Nephron (organoid): ENCODE measurements at regions not wholly inside any gene's neighbourhood (a gene's known extent, or its start where the extent isn't known, plus 50 kb on each side); places are given as distances from the start of the nearest gene placed in this dataset.

ENCODE experiments used
- H3K27ac Mint-ChIP-seq, 3 experiments: 2 replicates each; pipeline ENCODE4 v1.8.0; 2020; ENCODE audit warnings: mixed read lengths in 3 of 3, mild to moderate bottlenecking in 2 of 3, moderate library complexity in 1 of 3
- H3K27me3 Mint-ChIP-seq: 2 replicates; pipeline ENCODE4 v1.8.0; 2021; ENCODE audit warnings: low read depth, mild to moderate bottlenecking, moderate library complexity, mixed read lengths
- H3K36me3 Mint-ChIP-seq: 2 replicates; pipeline ENCODE4 v1.8.0; 2020; ENCODE audit warnings: low read depth, mixed read lengths
- H3K4me1 Mint-ChIP-seq: 2 replicates; pipeline ENCODE4 v1.8.0; 2020; ENCODE audit warnings: mixed read lengths
- H3K4me3 Mint-ChIP-seq, 3 experiments: 2 replicates each; pipeline ENCODE4 v1.8.0; 2020; ENCODE audit warnings: mild to moderate bottlenecking in 3 of 3, mixed read lengths in 3 of 3, moderate library complexity in 2 of 3
- H3K9me3 Mint-ChIP-seq: 2 replicates; pipeline ENCODE4 v1.8.0; 2020; ENCODE audit warnings: mixed read lengths
- CTCF ChIP-seq, 3 experiments: fragments of 200-600 bp; sonication (generic); IDR thresholded peaks; one replicate each; pipeline ENCODE4 v1.5.0; 2021; ENCODE audit warnings: antibody characterized with exemption in 3 of 3; ENCODE audit not compliant: unreplicated experiment in 3 of 3

GRCh38 chr2:5975401-5975800, 283.2 kb downstream of the SOX11 start:
- Mint-ChIP-seq H3K27me3 (peaks cover 30% of the 10 kb centered on the region), H3K27ac (peak overlapping the region in 1 of 3 experiments; percentile 34), H3K4me1 (peaks cover 19% of the 10 kb centered on the region), H3K36me3 (no peaks in the 10 kb centered on the region), H3K9me3 (peaks cover 2% of the 10 kb centered on the region), H3K4me3 (no peak overlapping the region)
- no peak for TF ChIP-seq CTCF (IDR thresholded peaks at IDR 0.05; ENCODE audit: unreplicated experiment in 3 of 3)

GRCh38 chr2:5976531-5977065, 284.4 kb downstream of the SOX11 start:
- Mint-ChIP-seq H3K9me3 (no peaks in the 10 kb centered on the region), H3K4me1 (peaks cover 23% of the 10 kb centered on the region), H3K4me3 (no peak overlapping the region), H3K36me3 (no peaks in the 10 kb centered on the region), H3K27me3 (peaks cover 40% of the 10 kb centered on the region), H3K27ac (no peak overlapping the region)
- TF ChIP-seq CTCF (IDR thresholded peaks at IDR 0.05; ENCODE audit: unreplicated experiment in 3 of 3): no peak

GRCh38 chr2:5977477-5977876, 285.3 kb downstream of the SOX11 start:
- H3K9me3 Mint-ChIP-seq: no peaks in the 10 kb centered on the region
- peaks cover 48% of the 10 kb centered on the region for H3K27me3 Mint-ChIP-seq
- H3K27ac Mint-ChIP-seq: no peak overlapping the region
- H3K4me3 Mint-ChIP-seq: no peak overlapping the region
- no peak for TF ChIP-seq CTCF (IDR thresholded peaks at IDR 0.05; ENCODE audit: unreplicated experiment in 3 of 3)
- H3K36me3 Mint-ChIP-seq: no peaks in the 10 kb centered on the region
- peaks cover 27% of the 10 kb centered on the region for H3K4me1 Mint-ChIP-seq

GRCh38 chr2:5978131-5978751, 286.1 kb downstream of the SOX11 start:
- H3K4me3 Mint-ChIP-seq: no peak overlapping the region
- no peak for TF ChIP-seq CTCF (IDR thresholded peaks at IDR 0.05; ENCODE audit: unreplicated experiment in 3 of 3)
- no peak overlapping the region for H3K27ac Mint-ChIP-seq
- peaks cover 33% of the 10 kb centered on the region for H3K4me1 Mint-ChIP-seq
- no peaks in the 10 kb centered on the region for H3K9me3 Mint-ChIP-seq
- peaks cover 55% of the 10 kb centered on the region for H3K27me3 Mint-ChIP-seq
- H3K36me3 Mint-ChIP-seq: no peaks in the 10 kb centered on the region

- Mint-ChIP-seq H3K9me3 (no peaks in the 10 kb centered on the region), H3K4me1 (peaks cover 23% of the 10 kb centered on the region), H3K36me3 (no peaks in the 10 kb centered on the region), H3K27ac (peak overlapping the region; percentile 44 to 87 (median 63)), H3K4me3 (peak overlapping the region; percentile 74 to 83 (median 79)), H3K27me3 (peaks cover 61% of the 10 kb centered on the region)
- TF ChIP-seq CTCF (IDR thresholded peaks at IDR 0.05; ENCODE audit: unreplicated experiment in 3 of 3): no peak
Measured at GRCh38 chr2:5980450-5981190, 288.4 kb downstream of the SOX11 start.
